Colon (tissue), 2 donors: ENCODE measurements at regions not wholly inside any gene's neighbourhood (a gene's known extent, or its start where the extent isn't known, plus 50 kb on each side); places are given as distances from the start of the nearest gene placed in this dataset.

Experiments used
- FAIRE-seq: peaks from 2 replicates; lab custom pipeline; 2012; peaks lifted over from hg19 to GRCh38; lab: Jason Lieb, UNC
- donor health status: control.
- donor health status: control.

GRCh38 chr3:82085851-82086475 lies 324.5 kb upstream of the GBE1 start:
- no peak for FAIRE-seq

- no peak for FAIRE-seq
These were observed 323.9 kb upstream of the GBE1 start for GRCh38 chr3:82085356-82085755.

GRCh38 chr3:82084824-82085223 lies 323.4 kb upstream of the GBE1 start:
- no peak for FAIRE-seq

- no peak for FAIRE-seq
These were observed 321.4 kb upstream of the GBE1 start for GRCh38 chr3:82082796-82083195.

- FAIRE-seq: no peak
These were observed 319.9 kb upstream of the GBE1 start for GRCh38 chr3:82081351-82081750.

- no peak for FAIRE-seq
These were observed 319.3 kb upstream of the GBE1 start for GRCh38 chr3:82080792-82081191.

- FAIRE-seq: no peak
These were observed 318.8 kb upstream of the GBE1 start for GRCh38 chr3:82080261-82080660.

GRCh38 chr3:82079335-82079890 lies 318.0 kb upstream of the GBE1 start:
- no peak for FAIRE-seq

GRCh38 chr3:82078246-82078645 lies 316.8 kb upstream of the GBE1 start:
- FAIRE-seq: no peak

- no peak for FAIRE-seq
These were observed 306.0 kb upstream of the GBE1 start for GRCh38 chr3:82067420-82067819.

- FAIRE-seq: no peak
These were observed 297.4 kb upstream of the GBE1 start for GRCh38 chr3:82058809-82059208.

- FAIRE-seq: no peak
These were observed 294.3 kb upstream of the GBE1 start for GRCh38 chr3:82055792-82056191.

GRCh38 chr3:82054849-82055248 lies 293.4 kb upstream of the GBE1 start:
- FAIRE-seq: no peak

GRCh38 chr3:82053236-82053635 lies 291.8 kb upstream of the GBE1 start:
- no peak for FAIRE-seq

- no peak for FAIRE-seq
These were observed 288.9 kb upstream of the GBE1 start for GRCh38 chr3:82050382-82050781.

GRCh38 chr3:82048711-82049110 lies 287.3 kb upstream of the GBE1 start:
- FAIRE-seq: no peak

GRCh38 chr3:82044930-82045705 lies 283.7 kb upstream of the GBE1 start:
- no peak for FAIRE-seq

GRCh38 chr3:82038556-82038955 lies 277.1 kb upstream of the GBE1 start:
- no peak for FAIRE-seq

- no peak for FAIRE-seq
These were observed 271.7 kb upstream of the GBE1 start for GRCh38 chr3:82033186-82033585.

GRCh38 chr3:82031596-82031995 lies 270.2 kb upstream of the GBE1 start:
- no peak for FAIRE-seq

GRCh38 chr3:82030916-82031315 lies 269.5 kb upstream of the GBE1 start:
- FAIRE-seq: no peak

- FAIRE-seq: no peak
These were observed 261.4 kb upstream of the GBE1 start for GRCh38 chr3:82022836-82023235.

GRCh38 chr3:82020282-82020681 lies 258.8 kb upstream of the GBE1 start:
- FAIRE-seq: no peak

- no peak for FAIRE-seq
These were observed 253.8 kb upstream of the GBE1 start for GRCh38 chr3:82015241-82015640.
